B cell (primary cell): ENCODE measurements at regions not wholly inside any gene's neighbourhood (a gene's known extent, or its start where the extent isn't known, plus 50 kb on each side); places are given as distances from the start of the nearest gene placed in this dataset.

Source experiments
- ATAC-seq: fragments of 200-7000 bp; cut with Tn5 transposase; one replicate; pipeline ENCODE4 v1.10.0; 2021; ENCODE audit warnings: low read depth, mild to moderate bottlenecking, moderate number of reproducible peaks, moderate library complexity
- CTCF ChIA-PET: fragments of 350-600 bp; sonication (Branson Sonifier 250); formaldehyde crosslinking; loops from one replicate; lab custom pipeline; 2021; ENCODE audit warnings: antibody characterized with exemption, inconsistent platforms; lab: Charles Lee
- POLR2A ChIA-PET: fragments of 350-600 bp; sonication (Branson Sonifier 250); formaldehyde crosslinking; loops from one replicate; lab custom pipeline; 2021; ENCODE audit warnings: antibody characterized with exemption; lab: Charles Lee
- DNase-seq: peaks from one replicate; pipeline ENCODE4 v3.0.0; 2013
- H2AFZ ChIP-seq: 2 replicates; pipeline ENCODE4 v1.6.1; 2012; ENCODE audit warnings: mild to moderate bottlenecking, low read depth, low read length; ENCODE audit not compliant: insufficient read depth, poor library complexity, severe bottlenecking
- H3K27ac ChIP-seq, 2 donors: 1 replicate in 1 of 2; 2 replicates in 1 of 2; pipeline ENCODE4 v1.5.1; 2012 to 2013; ENCODE audit warnings: low read length in 2 of 2, mild to moderate bottlenecking in 2 of 2, moderate library complexity in 1 of 2
- H3K27me3 ChIP-seq, 4 experiments: fragments of 200-600 bp in 1 of 4; sonication (generic) in 1 of 4; replicated peaks in 1 of 4; 1 replicate in 2 of 4; 2 replicates in 2 of 4; pipeline versions ENCODE4 v1.6.1 to v1.7.0; 2013 to 2016; ENCODE audit warnings: low read length in 3 of 4, mild to moderate bottlenecking in 2 of 4, mixed read lengths in 1 of 4, moderate library complexity in 1 of 4; ENCODE audit not compliant: insufficient read depth in 4 of 4, control insufficient read depth in 3 of 4; ENCODE audit errors: control extremely low read depth in 1 of 4
- H3K36me3 ChIP-seq, 2 experiments: replicated peaks in 1 of 2; 1 replicate in 1 of 2; 2 replicates in 1 of 2; pipeline versions ENCODE4 v1.6.1 to v1.7.1; 2013; ENCODE audit warnings: low read length in 1 of 2; ENCODE audit not compliant: insufficient read depth in 2 of 2, control insufficient read depth in 1 of 2; ENCODE audit errors: control extremely low read depth in 1 of 2, extremely low read depth in 1 of 2
- H3K4me1 ChIP-seq, 2 donors: fragments of 200-600 bp in 1 of 2; sonication (generic) in 1 of 2; 1 replicate in 1 of 2; 2 replicates in 1 of 2; pipeline versions ENCODE4 v1.5.1 to v1.6.1; 2013 to 2017; ENCODE audit warnings: low read length in 2 of 2; ENCODE audit not compliant: control insufficient read depth in 2 of 2, insufficient read depth in 2 of 2
- H3K4me2 ChIP-seq: replicated peaks from 2 replicates; pipeline ENCODE3; 2012; ENCODE audit warnings: mild to moderate bottlenecking, low read depth, low read length; ENCODE audit not compliant: poor library complexity, severe bottlenecking
- H3K4me3 ChIP-seq, 5 experiments: fragments of 200-600 bp in 1 of 5; sonication (generic) in 1 of 5; 1 replicate in 3 of 5; 2 replicates in 2 of 5; pipeline versions ENCODE4 v1.5.1 to v1.7.0; 2011 to 2016; ENCODE audit warnings: low read length in 4 of 5, mild to moderate bottlenecking in 4 of 5, low read depth in 2 of 5, control low read depth in 1 of 5, moderate library complexity in 1 of 5; ENCODE audit not compliant: insufficient read depth in 1 of 5; ENCODE audit errors: control extremely low read depth in 1 of 5, extremely low read depth in 1 of 5
- H3K79me2 ChIP-seq: fragments of 200-600 bp; sonication (generic); one replicate; pipeline ENCODE4 v1.6.0; 2016; ENCODE audit warnings: low read length; ENCODE audit not compliant: control insufficient read depth, insufficient read depth
- H3K9ac ChIP-seq: fragments of 200-600 bp; sonication (generic); 2 replicates; pipeline ENCODE4 v1.6.1; 2017; ENCODE audit warnings: mild to moderate bottlenecking, low read length, moderate library complexity
- H3K9me3 ChIP-seq, 3 donors: one replicate each; pipeline versions ENCODE4 v1.6.1 to v1.7.1; 2013; ENCODE audit warnings: low read length in 2 of 3; ENCODE audit not compliant: control insufficient read depth in 2 of 3, insufficient read depth in 1 of 3; ENCODE audit errors: control extremely low read depth in 1 of 3
- H4K20me1 ChIP-seq: 2 replicates; pipeline ENCODE4 v1.6.0; 2012; ENCODE audit warnings: mild to moderate bottlenecking, low read length; ENCODE audit not compliant: insufficient read depth, control insufficient read depth, poor library complexity, severe bottlenecking
- H3K27ac Mint-ChIP-seq: one replicate; pipeline ENCODE4 v1.8.0; 2021; ENCODE audit warnings: mixed read lengths
- H3K27me3 Mint-ChIP-seq: one replicate; pipeline ENCODE4 v1.8.0; 2021; ENCODE audit warnings: mixed read lengths
- H3K4me1 Mint-ChIP-seq: one replicate; pipeline ENCODE4 v1.8.0; 2021; ENCODE audit warnings: mixed read lengths
- H3K4me3 Mint-ChIP-seq: one replicate; pipeline ENCODE4 v1.8.0; 2021; ENCODE audit warnings: mixed read lengths
- H3K9me3 Mint-ChIP-seq: one replicate; pipeline ENCODE4 v1.8.0; 2022; ENCODE audit warnings: mixed read lengths; ENCODE audit not compliant: insufficient read depth
- CTCF ChIP-seq: fragments of 200-600 bp; IDR thresholded peaks from one replicate; pipeline ENCODE4 v1.8.0; 2022; ENCODE audit warnings: antibody characterized with exemption, mild to moderate bottlenecking
- EZH2 ChIP-seq: IDR thresholded peaks from 2 replicates; pipeline ENCODE4 v1.6.1; 2012; ENCODE audit warnings: borderline replicate concordance, low read depth, mild to moderate bottlenecking, moderate library complexity, low read length; ENCODE audit not compliant: insufficient read depth, poor library complexity, severe bottlenecking
- WGBS: methylation state at CpG from one replicate; pipeline ENCODE4 v1.1.5; 2013; ENCODE audit warnings: missing lambda C conversion rate; ENCODE audit not compliant: insufficient coverage; 5-methylcytosine and 5-hydroxymethylcytosine counted together
- intact Hi-C: fragments of 100-400 bp; cut with micrococcal nuclease; formaldehyde crosslinking; loops from one replicate; pipeline ENCODE4 v1.10.0; 2022

GRCh38 chr1:108055387-108055786, 90.4 kb upstream of the VAV3 start:
- no peak overlapping the region for H3K27ac ChIP-seq
- H3K27ac Mint-ChIP-seq, result no peak overlapping the region
- peaks cover 9% of the 10 kb centered on the region for H3K4me1 Mint-ChIP-seq
- no peak for TF ChIP-seq CTCF
- no peak for TF ChIP-seq EZH2
- no peaks in the 10 kb centered on the region for H3K9me3 Mint-ChIP-seq
- H3K27me3 ChIP-seq, result no peaks in the 10 kb centered on the region
- no CpG with 5 or more reads among the region's 2 CpGs for WGBS
- no peaks in the 10 kb centered on the region for H3K36me3 ChIP-seq
- H3K4me2 ChIP-seq, result no peak overlapping the region
- no peak overlapping the region for H2AFZ ChIP-seq
- CTCF ChIA-PET, result no interaction called here
- H3K4me3 ChIP-seq, result no peak overlapping the region
- no peaks in the 10 kb centered on the region for H4K20me1 ChIP-seq
- no peaks in the 10 kb centered on the region for H3K27me3 Mint-ChIP-seq
- DNase-seq (no peak), ATAC-seq (no peak)
- H3K4me3 Mint-ChIP-seq, result no peak overlapping the region
- no peaks in the 10 kb centered on the region for H3K79me2 ChIP-seq
- POLR2A ChIA-PET, result no interaction called here
- intact Hi-C loops, result no loop called here
- peaks cover 9 to 14% of the 10 kb centered on the region in 2 donors for H3K4me1 ChIP-seq
- no peak overlapping the region for H3K9ac ChIP-seq
- no peaks in the 10 kb centered on the region for H3K9me3 ChIP-seq

GRCh38 chr1:108054396-108054795, 89.4 kb upstream of the VAV3 start:
- DNase-seq, result no peak
- Histone ChIP-seq H3K4me2 (no peak overlapping the region), H3K4me3 (no peak overlapping the region), H3K79me2 (no peaks in the 10 kb centered on the region), H3K9me3 (no peaks in the 10 kb centered on the region), H4K20me1 (no peaks in the 10 kb centered on the region), H3K4me1 (peaks cover 19 to 24% of the 10 kb centered on the region in 2 donors), H3K27ac (no peak overlapping the region), H2AFZ (no peak overlapping the region), H3K9ac (no peak overlapping the region), H3K27me3 (no peaks in the 10 kb centered on the region), H3K36me3 (no peaks in the 10 kb centered on the region)
- TF ChIP-seq CTCF (no peak), EZH2 (no peak)
- intact Hi-C loops, result no loop called here
- peaks cover 19% of the 10 kb centered on the region for H3K4me1 Mint-ChIP-seq
- no peak for ATAC-seq
- H3K27ac Mint-ChIP-seq, result no peak overlapping the region
- WGBS, result no CpG with 5 or more reads among the region's 2 CpGs
- H3K4me3 Mint-ChIP-seq, result no peak overlapping the region
- ChIA-PET POLR2A (no interaction called here), CTCF (no interaction called here)
- no peaks in the 10 kb centered on the region for H3K9me3 Mint-ChIP-seq
- H3K27me3 Mint-ChIP-seq, result no peaks in the 10 kb centered on the region
